NCI-H2227 (cell line): ENCODE measurements at regions not wholly inside any gene's neighbourhood (a gene's known extent, or its start where the extent isn't known, plus 50 kb on each side); places are given as distances from the start of the nearest gene placed in this dataset.
A peak's percentile ranks its signal among the peaks of the same experiment; 100 is the strongest.
"Not testable (repeated sequence)": the region's sequence is repeated elsewhere in the genome, so short reads cannot be mapped to it uniquely, and the experiment has no call there.

Experiments
- DNase-seq: peaks from one replicate; lab custom pipeline; 2025; ENCODE audit not compliant: unreplicated experiment; lab: John Stamatoyannopoulos, UW

DNA sequence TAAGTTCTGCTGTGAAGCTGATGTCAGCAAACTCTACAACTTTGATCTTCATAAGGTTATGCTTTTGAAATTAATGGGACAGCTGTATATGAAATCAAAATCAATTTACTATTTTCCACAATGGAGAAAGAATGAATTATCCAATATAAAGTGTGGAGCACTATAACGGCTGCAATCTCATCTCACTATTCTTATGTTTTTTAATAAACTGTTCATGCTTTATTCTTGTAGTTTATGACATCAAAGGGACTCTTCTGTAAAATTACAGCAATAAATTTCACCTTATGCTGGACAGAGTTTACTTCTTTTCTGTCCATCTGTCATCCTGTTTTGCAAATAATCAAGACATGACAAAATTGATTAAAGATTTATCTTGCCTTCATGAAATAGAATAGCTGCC is 192.5 kb downstream of the TECRL start:
- DNase-seq = no peak

- DNase-seq = no peak
These were observed 203.9 kb downstream of the TECRL start for GRCh38 chr4:64205376-64205775.

DNA sequence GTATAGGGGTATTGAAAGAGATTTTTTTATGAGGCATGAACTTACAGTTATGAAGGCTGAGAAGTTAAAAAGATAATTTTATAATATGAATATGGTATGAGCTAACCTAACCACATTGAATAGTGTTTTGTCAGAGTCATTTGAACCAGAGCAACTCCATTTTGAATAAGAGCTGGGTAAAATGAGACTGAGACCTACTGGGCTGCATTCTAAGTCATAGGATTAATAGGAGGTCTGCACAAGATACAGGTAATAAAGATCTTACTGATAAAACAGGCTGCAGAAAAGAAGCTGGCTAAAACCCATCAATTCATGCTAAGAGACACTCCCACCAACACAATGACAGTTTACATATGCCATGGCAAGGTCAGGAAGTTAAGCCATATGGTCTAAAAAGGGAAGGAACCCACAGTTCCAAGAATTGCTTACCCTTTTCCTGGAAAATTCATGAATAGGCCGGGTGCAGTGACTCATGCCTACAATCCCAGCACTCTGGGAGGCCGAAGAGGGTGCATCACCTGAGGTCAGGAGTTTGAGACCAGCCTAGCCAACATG is 209.2 kb downstream of the TECRL start:
- DNase-seq = no peak

DNA sequence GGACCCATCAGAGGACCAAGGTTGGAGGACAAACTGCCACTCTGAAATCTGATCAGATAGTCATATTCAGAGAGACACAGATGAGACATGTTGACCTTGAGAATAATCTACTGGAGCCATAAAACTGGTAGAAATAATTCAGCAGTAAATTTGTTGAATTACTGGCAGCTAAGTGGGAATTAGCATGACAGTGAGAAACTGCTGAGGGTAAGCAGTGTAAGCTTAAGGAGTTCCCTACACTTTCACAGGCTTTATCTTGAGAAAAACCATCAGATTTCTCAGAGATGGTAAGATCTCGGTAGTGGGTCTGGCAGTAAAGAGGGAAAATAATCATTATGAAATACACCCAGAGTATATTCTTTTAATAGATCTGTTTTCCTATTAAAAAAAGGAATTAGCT is 213.7 kb downstream of the TECRL start:
- no peak for DNase-seq

DNA sequence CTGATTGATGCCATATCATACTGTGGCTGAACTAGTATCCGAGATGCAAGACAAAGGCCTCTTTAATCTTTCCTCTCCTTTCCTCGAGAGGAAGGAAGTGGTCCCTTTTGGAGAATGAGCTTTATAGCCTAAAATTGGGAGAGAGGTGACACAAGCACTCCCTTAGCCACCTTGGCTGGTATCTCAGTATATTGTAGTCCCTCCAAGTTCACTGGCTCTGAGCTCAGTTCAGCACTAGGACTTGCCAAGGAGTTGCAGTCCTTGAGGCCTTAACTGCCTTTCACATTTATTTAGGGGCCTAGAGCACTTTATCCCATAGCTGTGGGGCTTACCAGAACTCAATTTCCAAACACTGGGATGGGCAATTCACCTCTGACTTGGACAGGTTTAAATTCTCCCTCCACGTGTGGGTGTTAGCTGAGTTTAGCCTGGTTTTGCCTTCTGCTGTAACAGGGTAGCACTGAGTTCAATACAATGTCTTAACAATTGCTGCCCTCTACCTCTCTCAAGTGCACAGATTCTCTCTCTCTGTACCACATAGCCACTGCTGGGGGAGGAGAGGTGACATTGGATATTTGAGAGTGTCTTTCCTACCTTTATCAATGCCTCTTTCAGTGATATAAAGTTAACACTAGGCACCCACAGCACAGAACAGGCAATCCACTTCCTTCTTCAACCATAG is 216.4 kb downstream of the TECRL start:
- no peak for DNase-seq

GRCh38 chr4:64174247-64174882 is 234.9 kb downstream of the TECRL start:
- DNase-seq = no peak

DNA sequence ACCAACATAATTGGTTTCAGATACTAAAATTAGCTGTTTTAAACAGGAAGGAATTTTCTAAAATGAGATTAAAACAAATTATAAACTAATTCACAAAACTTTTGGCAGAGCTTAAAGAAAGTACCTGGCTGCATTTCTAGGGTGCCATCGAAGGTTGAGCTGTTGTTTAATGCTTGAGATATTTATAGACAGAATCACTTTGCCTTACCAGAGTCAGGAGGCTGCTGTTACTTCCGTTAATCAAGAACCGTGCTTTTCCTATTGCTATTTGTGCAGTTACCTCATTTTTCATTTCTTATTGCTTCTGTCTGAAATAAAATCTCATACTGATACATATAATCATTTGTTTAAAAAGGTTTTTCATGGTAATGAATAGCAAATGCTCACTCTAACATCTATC is 242.9 kb downstream of the TECRL start:
- no peak for DNase-seq

DNA sequence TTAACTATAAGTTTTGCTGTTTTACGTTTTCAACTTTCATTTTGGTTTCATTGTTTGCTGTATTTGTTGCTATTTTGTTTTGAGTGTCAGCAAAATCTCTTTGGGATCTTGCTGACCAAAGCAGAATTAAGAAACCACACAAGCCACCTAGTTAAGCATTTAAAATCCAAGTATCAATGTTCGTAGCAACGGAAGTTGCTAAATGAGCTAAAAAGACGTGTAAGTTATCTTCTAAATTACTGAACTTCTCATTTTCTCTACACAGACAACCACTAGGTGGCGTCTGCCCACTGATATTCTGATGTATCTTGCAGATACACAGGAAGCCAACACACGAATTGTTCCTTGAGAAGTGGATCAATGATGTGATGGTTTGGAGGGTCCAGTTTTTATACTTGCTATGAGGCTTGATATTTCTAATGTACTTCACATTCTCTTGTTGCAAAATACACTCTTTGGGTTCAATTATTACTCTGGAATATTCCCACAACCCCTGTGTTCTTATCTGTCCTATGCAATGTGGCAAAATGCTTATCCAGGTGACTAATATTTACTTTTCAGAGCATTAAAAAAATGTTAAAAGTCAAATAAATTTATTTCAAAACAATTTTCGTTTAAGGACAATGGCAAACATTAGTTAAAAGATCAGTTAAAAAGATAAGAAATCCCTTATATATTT is 250.5 kb downstream of the TECRL start:
- peak; percentile 10 for DNase-seq

DNA sequence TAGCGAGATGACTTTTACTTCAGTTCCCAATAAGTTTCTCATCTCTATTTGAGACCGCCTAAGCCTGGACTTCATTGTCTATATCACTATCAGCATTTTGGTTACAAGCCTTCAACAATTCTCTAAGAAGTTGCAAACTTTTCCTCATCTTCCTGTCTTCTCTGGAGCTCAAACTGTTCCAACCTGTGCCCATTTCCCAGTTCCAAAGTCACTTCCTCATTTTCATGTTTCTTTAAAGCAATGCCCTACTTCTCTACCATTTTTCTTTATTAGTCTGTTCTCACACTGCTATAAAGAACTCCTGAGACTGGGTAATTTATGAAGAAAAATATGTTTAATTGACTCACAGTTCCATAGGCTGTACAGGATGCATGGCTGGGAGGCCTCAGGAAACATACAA is 251.9 kb downstream of the TECRL start:
- DNase-seq = no peak

DNA sequence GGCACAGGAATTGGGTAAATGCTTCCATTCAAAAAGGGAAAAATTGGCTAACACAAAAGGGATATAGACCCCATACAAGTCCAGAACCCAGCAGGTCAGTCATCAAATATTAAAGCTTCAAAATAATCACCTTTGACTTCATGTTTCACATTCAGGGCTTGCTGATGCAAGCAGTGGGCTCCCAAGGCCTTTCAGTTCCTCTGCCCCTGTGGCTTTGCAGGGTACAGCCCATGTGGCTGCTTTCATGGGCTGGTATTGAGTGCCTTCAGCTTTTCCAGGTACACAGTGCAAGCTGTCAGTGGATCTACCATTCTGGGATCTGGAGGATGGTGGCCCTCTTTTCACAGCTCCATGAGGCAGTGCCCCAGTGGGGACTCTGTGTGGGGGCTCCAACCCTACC is 253.0 kb downstream of the TECRL start:
- no peak for DNase-seq

- no peak for DNase-seq
These were observed 263.2 kb downstream of the TECRL start for GRCh38 chr4:64146030-64146429.

DNA sequence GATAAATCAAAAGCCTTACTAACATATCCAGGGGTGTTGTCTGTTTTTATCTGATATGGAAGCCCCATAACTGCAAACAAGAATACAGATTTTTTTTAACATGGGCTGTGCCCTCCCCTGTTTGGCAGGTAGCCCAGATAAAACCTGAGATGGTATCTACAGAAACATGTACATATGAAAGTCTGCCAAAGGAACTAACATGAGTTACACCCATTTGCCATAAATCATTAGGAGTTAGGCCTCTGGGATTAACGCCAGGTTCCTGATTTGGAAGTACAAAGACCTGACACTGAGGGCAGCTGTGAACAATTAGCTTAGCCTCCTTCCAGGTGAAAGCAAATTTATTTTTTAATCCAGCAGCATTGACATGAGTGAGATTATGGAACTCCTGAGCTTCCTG is 264.3 kb downstream of the TECRL start:
- no peak for DNase-seq

DNA sequence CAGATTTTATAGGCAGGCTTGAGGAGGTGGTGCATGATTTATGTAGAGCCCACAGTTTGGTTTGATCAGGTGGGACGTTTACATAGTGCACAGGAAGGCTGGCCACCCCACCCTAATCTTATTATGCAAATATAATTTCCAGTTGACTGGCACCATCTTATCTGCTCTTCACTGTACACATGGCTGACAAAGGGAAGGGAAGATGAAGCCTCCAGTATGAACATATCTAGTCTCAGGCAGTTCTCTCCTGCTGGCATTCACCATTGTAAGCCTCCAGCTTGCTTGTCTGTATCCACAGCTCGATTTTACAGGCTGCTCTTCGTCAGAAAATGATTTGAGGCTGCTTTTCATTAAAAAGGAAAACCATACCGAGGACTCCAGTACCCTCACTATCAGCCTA is 278.3 kb downstream of the TECRL start:
- no peak for DNase-seq

DNA sequence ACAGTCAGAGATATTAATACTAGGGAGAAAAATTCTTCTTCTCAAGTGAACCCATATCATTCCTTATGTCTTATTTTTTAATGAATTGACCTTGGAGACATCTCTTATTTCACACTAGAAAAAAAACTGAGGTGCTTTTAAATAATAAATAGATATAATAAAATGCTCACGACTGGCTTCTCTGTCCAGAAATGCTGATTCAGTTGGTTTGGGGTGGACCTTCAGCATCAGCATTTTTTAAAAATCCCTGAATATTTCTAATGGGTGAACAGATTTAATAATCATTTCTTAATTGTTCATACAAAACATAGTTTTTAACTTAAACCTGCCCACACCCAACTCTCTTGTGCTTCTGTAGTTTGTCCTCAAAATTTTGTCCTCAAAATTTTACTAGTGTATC is 283.9 kb downstream of the TECRL start:
- DNase-seq = no peak

DNA sequence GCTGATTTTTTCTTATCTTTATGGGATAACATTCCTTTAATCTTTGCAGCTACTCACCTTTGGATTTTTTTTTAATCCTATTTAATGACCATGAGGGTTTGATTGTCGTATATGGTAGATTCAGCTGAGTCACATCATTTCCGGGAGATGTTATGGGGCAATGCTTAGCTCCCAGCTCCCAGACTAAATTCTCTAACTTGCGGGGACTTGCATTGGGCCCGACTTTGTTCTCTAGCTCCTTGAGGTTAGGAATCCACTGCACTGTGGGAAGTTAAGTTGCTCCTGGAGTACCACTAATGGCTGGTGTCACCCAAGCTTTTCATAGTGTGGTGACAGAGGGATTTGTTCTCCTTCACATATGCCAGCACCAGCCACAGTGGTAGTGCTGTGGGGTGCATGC is 287.4 kb downstream of the TECRL start:
- no peak for DNase-seq

DNA sequence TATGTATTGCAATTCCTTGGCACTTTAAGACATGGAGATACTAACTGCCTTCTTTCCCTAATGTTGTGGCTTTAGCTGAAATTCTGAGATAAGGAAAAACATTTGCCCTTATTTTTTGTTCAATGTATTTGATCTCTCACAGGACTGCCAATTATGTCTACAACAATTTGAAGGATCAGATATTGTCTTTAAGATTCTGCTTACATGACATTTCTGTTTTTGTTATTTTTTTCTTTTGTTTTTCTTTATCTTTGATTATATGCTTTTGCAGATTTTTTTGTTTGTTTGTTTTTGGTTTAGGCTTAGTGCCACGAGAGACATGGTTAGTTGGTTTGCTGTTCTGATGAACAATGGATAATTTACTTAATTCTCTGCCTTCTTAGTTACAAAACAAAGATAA is 303.3 kb downstream of the TECRL start:
- DNase-seq = no peak

GRCh38 chr4:64095398-64095797 is 313.9 kb downstream of the TECRL start:
- DNase-seq = no peak

DNA sequence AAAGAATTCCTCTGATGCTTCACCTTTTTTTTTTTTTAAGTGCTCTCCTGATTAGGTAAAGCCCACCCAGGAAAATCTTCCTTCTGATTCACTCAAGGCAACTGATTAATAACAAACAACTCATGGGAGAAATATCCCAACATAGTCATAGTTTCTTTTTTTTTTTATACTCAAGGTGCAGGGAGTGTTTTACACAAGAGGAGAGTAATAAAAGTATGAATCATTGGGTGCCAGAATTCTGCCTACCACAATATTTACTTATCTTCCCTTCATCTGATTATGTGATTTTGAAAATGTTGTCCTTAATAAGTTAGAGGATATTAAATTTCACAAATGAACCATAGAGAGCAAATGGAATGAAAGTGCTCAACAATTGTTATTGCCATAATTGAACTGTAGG is 329.9 kb downstream of the TECRL start:
- no peak for DNase-seq

GRCh38 chr4:64068096-64068495 is 341.2 kb downstream of the TECRL start:
- no peak for DNase-seq

DNA sequence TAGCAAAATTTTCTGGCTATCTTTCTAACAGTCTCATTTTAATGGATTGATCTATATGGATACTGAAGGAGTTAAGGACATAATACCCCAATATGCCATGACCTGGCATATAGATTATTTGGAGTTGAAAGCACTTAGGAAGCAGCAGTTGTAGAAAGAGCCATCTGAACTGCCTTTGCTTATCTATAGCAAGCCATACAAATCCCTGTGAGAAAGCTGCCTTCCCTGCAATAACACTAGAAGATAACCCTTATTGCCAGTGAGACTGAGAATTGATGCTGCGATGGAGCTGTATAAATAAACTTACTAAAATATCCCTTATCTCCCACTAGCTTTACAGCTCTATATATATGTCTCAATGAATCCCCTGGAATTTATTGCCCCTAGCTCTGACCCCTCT is 346.3 kb downstream of the TECRL start:
- DNase-seq = no peak

- DNase-seq = not testable (repeated sequence)
These were observed 372.2 kb downstream of the TECRL start for GRCh38 chr4:64037033-64037432.

- DNase-seq = no peak
These were observed 386.7 kb downstream of the TECRL start for GRCh38 chr4:64022560-64022959.
